HEK293T (cell line): ENCODE measurements at regions not wholly inside any gene's neighbourhood (a gene's known extent, or its start where the extent isn't known, plus 50 kb on each side); places are given as distances from the start of the nearest gene placed in this dataset.

Source experiments
- BHLHE40 ChIP-seq: fragments of 450-650 bp; IDR thresholded peaks from 2 replicates; pipeline ENCODE4 v1.6.1; 2016; ENCODE audit warnings: mild to moderate bottlenecking, moderate library complexity, borderline replicate concordance
- ELF4 ChIP-seq: fragments of 450-650 bp; IDR thresholded peaks from 2 replicates; pipeline ENCODE4 v1.6.1; 2017; ENCODE audit warnings: antibody characterized with exemption
- FOXM1 ChIP-seq: fragments of 450-650 bp; IDR thresholded peaks from 2 replicates; pipeline ENCODE4 v1.6.1; 2017; ENCODE audit warnings: mild to moderate bottlenecking, borderline replicate concordance
- PKNOX1 ChIP-seq: fragments of 450-650 bp; IDR thresholded peaks from 2 replicates; pipeline ENCODE4 v1.6.1; 2016
- ZNF384 ChIP-seq: fragments of 450-650 bp; IDR thresholded peaks from 2 replicates; pipeline ENCODE4 v1.6.1; 2016

GRCh38 chr4:26059391-26060154, 145.6 kb downstream of the SMIM20 start:
- TF ChIP-seq PKNOX1 (no peak), FOXM1 (no peak), BHLHE40 (no peak), ELF4 (no peak), ZNF384 (no peak)
